Panc1 (cell line): ENCODE measurements at regions not wholly inside any gene's neighbourhood (a gene's known extent, or its start where the extent isn't known, plus 50 kb on each side); places are given as distances from the start of the nearest gene placed in this dataset.

Experiments used
- ATAC-seq: fragments of 200-7000 bp; cut with Tn5 transposase; 2 replicates; pipeline ENCODE4 v1.9.1; 2020; ENCODE audit warnings: mild to moderate bottlenecking, moderate library complexity
- BruUV-seq: library from RNA; stranded (reverse); fragments of 400-500 nt; replicated peaks from 2 replicates; lab custom pipeline; 2021; lab: Mats Ljungman, UMichigan
- CTCF ChIA-PET: fragments of 300-600 bp; sonication (Branson Sonifier 250); formaldehyde crosslinking; loops from one replicate; lab custom pipeline; 2022; ENCODE audit warnings: antibody characterized with exemption; lab: Charles Lee
- POLR2A ChIA-PET: fragments of 300-600 bp; sonication (Branson Sonifier 250); formaldehyde crosslinking; loops from one replicate; lab custom pipeline; 2022; ENCODE audit warnings: antibody characterized with exemption; lab: Charles Lee
- DNase-seq: peaks from one replicate; pipeline ENCODE4 v3.0.0-alpha.2; 2010; ENCODE audit warnings: low read depth, low spot score
- H3K27ac ChIP-seq: 2 replicates; pipeline ENCODE4 v1.5.1; 2011; ENCODE audit warnings: mild to moderate bottlenecking, low read length, inconsistent platforms
- H3K27me3 ChIP-seq: fragments of 200-500 bp; sonication (Bioruptor generic); 2 replicates; pipeline ENCODE4 v1.6.0; 2014; ENCODE audit warnings: low read length, inconsistent platforms; ENCODE audit not compliant: control insufficient read depth, insufficient read depth
- H3K36me3 ChIP-seq: fragments of 200-500 bp; sonication (Bioruptor generic); 2 replicates; pipeline ENCODE4 v1.5.1; 2014; ENCODE audit warnings: inconsistent platforms, mild to moderate bottlenecking, low read length, moderate library complexity; ENCODE audit not compliant: control insufficient read depth, insufficient read depth
- H3K4me1 ChIP-seq: 2 replicates; pipeline ENCODE4 v1.5.1; 2011; ENCODE audit warnings: inconsistent platforms, mild to moderate bottlenecking, low read length, moderate library complexity; ENCODE audit not compliant: control insufficient read depth, insufficient read depth
- H3K4me3 ChIP-seq, 2 experiments: 2 replicates each; pipeline ENCODE4 v1.5.1; 2011 to 2012; ENCODE audit warnings: low read depth in 2 of 2, low read length in 2 of 2, mild to moderate bottlenecking in 2 of 2, inconsistent platforms in 1 of 2, moderate library complexity in 1 of 2
- H3K9me3 ChIP-seq: fragments of 200-500 bp; sonication (Bioruptor generic); 2 replicates; pipeline ENCODE4 v1.5.1; 2014; ENCODE audit warnings: low read depth, mild to moderate bottlenecking, inconsistent platforms, low read length, moderate library complexity; ENCODE audit not compliant: control insufficient read depth, insufficient read depth
- POLR2AphosphoS5 ChIP-seq: IDR thresholded peaks from 2 replicates; pipeline ENCODE4 v1.6.1; 2012; ENCODE audit warnings: mild to moderate bottlenecking, low read depth, low read length, moderate library complexity
- SIN3A ChIP-seq: IDR thresholded peaks from 2 replicates; pipeline ENCODE4 v1.6.1; 2012; ENCODE audit warnings: low read depth, mild to moderate bottlenecking, low read length, moderate library complexity, borderline replicate concordance; ENCODE audit not compliant: insufficient read depth
- TCF7L2 ChIP-seq: IDR thresholded peaks from 2 replicates; pipeline ENCODE4 v1.6.1; 2011; ENCODE audit warnings: mild to moderate bottlenecking, low read depth, low read length, inconsistent platforms
- in situ Hi-C: cut with HindIII; loops from 2 replicates; pipeline ENCODE4 v1.10.0; 2016; ENCODE audit warnings: low sequenced_read_pairs, low pct_unique_long_range_greater_than_20kb
- intact Hi-C: fragments of 100-400 bp; cut with micrococcal nuclease; formaldehyde crosslinking; loops from one replicate; pipeline ENCODE4 v1.10.0; 2022; ENCODE audit not compliant: unreplicated experiment
- TF ChIP-seq, protein P1 (sequence below), 2 experiments: IDR thresholded peaks; 2 replicates each; pipeline ENCODE4 v1.6.1; 2011 to 2012; ENCODE audit warnings: low read depth in 2 of 2, control low read depth in 1 of 2, low read length in 1 of 2, mild to moderate bottlenecking in 1 of 2, moderate library complexity in 1 of 2; ENCODE audit not compliant: insufficient read depth in 1 of 2
- TF ChIP-seq, protein P2 (sequence below): fragments of 450-650 bp; IDR thresholded peaks from 2 replicates; pipeline ENCODE4 v1.5.1; 2017; ENCODE audit warnings: mild to moderate bottlenecking

DNA sequence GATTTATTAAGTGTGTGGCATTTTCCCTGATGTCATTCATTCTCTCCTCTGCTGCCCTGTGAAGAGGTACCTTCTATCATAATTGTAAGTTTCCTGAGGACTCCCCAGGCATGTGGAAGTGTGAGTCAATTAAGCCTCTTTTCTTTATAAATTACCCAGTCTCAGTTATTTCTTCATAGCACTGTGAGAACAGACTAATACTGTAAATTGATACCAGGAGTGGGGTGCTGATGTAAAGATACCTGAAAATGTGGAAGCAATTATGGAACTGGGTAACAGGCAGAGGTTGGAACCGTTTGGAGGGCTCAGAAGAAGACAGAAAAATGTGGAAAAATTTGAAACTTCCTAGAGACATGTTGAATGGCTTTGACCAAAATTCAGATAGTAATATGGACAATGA lies 711.8 kb upstream of the GRM3 start:
- TF ChIP-seq, protein P1, sequence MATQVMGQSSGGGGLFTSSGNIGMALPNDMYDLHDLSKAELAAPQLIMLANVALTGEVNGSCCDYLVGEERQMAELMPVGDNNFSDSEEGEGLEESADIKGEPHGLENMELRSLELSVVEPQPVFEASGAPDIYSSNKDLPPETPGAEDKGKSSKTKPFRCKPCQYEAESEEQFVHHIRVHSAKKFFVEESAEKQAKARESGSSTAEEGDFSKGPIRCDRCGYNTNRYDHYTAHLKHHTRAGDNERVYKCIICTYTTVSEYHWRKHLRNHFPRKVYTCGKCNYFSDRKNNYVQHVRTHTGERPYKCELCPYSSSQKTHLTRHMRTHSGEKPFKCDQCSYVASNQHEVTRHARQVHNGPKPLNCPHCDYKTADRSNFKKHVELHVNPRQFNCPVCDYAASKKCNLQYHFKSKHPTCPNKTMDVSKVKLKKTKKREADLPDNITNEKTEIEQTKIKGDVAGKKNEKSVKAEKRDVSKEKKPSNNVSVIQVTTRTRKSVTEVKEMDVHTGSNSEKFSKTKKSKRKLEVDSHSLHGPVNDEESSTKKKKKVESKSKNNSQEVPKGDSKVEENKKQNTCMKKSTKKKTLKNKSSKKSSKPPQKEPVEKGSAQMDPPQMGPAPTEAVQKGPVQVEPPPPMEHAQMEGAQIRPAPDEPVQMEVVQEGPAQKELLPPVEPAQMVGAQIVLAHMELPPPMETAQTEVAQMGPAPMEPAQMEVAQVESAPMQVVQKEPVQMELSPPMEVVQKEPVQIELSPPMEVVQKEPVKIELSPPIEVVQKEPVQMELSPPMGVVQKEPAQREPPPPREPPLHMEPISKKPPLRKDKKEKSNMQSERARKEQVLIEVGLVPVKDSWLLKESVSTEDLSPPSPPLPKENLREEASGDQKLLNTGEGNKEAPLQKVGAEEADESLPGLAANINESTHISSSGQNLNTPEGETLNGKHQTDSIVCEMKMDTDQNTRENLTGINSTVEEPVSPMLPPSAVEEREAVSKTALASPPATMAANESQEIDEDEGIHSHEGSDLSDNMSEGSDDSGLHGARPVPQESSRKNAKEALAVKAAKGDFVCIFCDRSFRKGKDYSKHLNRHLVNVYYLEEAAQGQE (IDR thresholded peaks at IDR 0.05; ENCODE audit: insufficient read depth in 1 of 2, low read depth in 2 of 2, low read length in 1 of 2), result no peak
- TF ChIP-seq, protein P2, sequence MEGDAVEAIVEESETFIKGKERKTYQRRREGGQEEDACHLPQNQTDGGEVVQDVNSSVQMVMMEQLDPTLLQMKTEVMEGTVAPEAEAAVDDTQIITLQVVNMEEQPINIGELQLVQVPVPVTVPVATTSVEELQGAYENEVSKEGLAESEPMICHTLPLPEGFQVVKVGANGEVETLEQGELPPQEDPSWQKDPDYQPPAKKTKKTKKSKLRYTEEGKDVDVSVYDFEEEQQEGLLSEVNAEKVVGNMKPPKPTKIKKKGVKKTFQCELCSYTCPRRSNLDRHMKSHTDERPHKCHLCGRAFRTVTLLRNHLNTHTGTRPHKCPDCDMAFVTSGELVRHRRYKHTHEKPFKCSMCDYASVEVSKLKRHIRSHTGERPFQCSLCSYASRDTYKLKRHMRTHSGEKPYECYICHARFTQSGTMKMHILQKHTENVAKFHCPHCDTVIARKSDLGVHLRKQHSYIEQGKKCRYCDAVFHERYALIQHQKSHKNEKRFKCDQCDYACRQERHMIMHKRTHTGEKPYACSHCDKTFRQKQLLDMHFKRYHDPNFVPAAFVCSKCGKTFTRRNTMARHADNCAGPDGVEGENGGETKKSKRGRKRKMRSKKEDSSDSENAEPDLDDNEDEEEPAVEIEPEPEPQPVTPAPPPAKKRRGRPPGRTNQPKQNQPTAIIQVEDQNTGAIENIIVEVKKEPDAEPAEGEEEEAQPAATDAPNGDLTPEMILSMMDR, result no peak
- TF ChIP-seq TCF7L2 (no peak), POLR2AphosphoS5 (no peak), SIN3A (no peak)
- ChIA-PET CTCF (no interaction called here), POLR2A (no interaction called here)
- in situ Hi-C loops, result no loop called here
- intact Hi-C loops, result no loop called here
- Histone ChIP-seq H3K4me1 (no peaks in the 10 kb centered on the region), H3K27ac (no peak overlapping the region), H3K4me3 (no peak overlapping the region), H3K9me3 (no peaks in the 10 kb centered on the region), H3K36me3 (no peaks in the 10 kb centered on the region), H3K27me3 (no peaks in the 10 kb centered on the region)
- DNase-seq (no peak), ATAC-seq (no peak)
- BruUV-seq, result no TSS peak

DNA sequence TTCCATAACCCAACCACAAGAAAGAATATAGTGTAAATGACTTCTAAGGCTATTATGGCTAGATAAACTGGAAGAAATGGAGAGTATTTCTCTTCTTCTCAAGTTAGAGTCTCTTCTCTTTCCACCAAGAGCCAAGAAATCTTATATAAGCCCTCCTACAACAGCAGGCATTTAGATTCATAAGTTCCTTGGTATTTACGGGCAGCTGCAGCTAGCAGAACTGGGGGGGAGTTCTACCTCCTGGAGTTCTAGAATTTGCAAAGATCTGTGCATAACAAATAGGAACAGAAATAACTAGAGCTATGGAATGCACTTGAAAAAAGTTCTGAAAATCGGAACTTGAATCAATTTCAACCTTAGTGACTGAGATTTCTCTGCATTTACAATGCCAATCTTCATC lies 715.2 kb upstream of the GRM3 start:
- intact Hi-C loops (no loop called here), in situ Hi-C loops (no loop called here)
- POLR2A ChIA-PET, result no interaction called here
- no peak for TF ChIP-seq POLR2AphosphoS5
- TF ChIP-seq, protein P2, result no peak
- TF ChIP-seq, protein P1 (IDR thresholded peaks at IDR 0.05; ENCODE audit: insufficient read depth in 1 of 2, low read depth in 2 of 2, low read length in 1 of 2), result no peak
- TF ChIP-seq TCF7L2, result no peak
- TF ChIP-seq SIN3A, result no peak
- CTCF ChIA-PET, result no interaction called here
- Histone ChIP-seq H3K4me1 (no peaks in the 10 kb centered on the region), H3K36me3 (no peaks in the 10 kb centered on the region), H3K27me3 (no peaks in the 10 kb centered on the region), H3K4me3 (no peak overlapping the region), H3K9me3 (no peaks in the 10 kb centered on the region), H3K27ac (no peak overlapping the region)
- no TSS peak for BruUV-seq
- no peak for ATAC-seq
- DNase-seq, result no peak
